Activated T-cell treated with anti-CD3 and anti-CD28 coated beads for 24 hours (primary cell): ENCODE measurements at regions not wholly inside any gene's neighbourhood (a gene's known extent, or its start where the extent isn't known, plus 50 kb on each side); places are given as distances from the start of the nearest gene placed in this dataset.

ENCODE experiments used
- DNase-seq: peaks from one replicate; pipeline ENCODE4 v3.0.0-alpha.2; 2020; ENCODE audit warnings: low read depth

DNA sequence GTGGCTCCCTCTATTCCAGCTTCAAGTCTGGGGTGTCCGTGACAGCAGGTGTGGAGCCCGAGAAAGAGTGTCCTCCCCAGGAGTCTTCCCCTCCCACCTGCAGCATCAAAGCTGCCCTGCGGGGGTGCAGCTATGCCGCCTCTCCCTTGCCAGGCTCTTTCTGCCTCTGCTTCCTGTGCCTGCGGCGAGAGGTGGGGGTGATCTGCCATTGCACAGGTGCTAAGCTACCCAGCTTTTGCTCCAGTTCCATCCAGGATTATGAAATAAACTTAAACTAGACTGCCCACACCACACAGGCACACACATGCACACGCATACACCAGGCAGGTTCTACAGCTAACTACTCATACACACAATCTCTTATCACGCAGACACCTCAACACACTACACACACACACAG lies 104.7 kb upstream of the CLDN10 start:
- DNase-seq = no peak

DNA sequence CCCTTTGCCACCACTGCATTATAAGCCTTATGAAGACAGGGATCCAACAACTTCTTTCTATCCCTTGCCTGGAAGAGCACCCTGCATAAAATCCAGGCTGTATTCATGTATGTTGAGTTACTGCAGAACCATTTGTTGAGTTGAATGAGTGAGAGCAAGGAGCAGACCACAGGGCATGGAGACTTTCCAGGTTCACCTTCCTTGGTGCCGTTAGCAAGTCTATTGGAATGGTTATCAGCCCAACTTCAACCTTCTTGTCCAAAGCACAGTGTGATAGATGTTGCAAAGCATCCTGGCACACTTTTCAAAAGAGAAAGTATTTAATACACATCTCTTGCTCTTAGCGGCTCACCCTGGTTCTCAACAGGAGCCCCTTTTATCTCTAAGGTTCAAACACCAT lies 100.9 kb upstream of the CLDN10 start:
- no peak for DNase-seq

DNA sequence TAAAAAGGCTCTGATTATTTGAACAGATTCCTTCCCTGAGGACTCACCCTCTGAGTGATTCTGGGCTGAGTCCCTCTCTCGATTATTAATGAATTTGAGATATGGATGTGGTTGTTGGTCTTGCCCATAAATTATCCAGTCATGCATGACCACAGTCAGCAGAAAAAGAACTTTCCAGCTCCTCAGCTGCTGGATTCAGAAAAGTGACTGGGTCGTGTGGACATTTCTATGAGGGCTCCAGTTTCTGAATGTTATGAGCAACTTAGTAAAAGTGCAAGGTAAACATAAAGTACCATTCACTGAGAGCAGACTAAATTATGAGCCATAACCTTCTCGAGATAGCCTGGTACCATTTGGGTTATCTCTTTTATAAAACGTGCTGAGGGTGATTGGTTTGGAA lies 100.1 kb upstream of the CLDN10 start:
- no peak for DNase-seq

DNA sequence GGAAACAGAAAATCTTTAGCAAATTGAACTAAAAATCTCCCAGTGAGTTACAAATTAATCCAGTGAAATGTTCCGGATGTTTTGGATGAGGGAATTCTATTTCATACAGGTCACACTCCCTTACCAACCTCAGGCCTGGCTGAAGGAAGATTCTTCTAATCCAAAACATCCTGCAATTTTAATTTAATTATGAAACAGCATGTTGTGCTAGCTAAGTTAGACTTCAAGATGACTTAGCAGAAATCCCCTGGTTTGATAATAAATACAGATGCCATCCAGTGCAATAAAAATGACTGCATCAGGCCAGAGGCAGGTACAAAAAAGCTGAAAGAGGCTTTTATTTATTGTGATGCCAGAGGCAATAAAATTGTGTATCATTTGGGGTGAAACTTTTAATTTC lies 96.7 kb upstream of the CLDN10 start:
- no peak for DNase-seq

DNA sequence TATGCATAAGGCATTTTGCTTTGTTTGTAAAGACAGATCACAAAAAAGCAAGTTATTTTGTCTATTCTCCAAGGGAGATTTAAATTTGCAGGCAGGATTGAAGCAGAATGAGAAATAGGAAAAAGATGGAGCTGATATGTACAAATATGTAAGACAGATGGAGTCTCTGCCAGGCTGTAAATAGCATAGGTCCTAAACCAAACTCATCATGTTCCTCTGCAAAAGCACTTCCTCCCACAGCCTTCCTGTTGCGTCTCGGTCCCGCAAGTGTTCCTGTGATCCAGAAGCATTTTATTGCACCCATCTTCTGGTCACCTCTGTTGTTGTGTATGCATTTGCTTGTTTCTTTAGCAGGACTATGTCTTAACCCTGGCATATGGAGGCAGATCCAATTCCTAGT lies 95.7 kb upstream of the CLDN10 start:
- no peak for DNase-seq

DNA sequence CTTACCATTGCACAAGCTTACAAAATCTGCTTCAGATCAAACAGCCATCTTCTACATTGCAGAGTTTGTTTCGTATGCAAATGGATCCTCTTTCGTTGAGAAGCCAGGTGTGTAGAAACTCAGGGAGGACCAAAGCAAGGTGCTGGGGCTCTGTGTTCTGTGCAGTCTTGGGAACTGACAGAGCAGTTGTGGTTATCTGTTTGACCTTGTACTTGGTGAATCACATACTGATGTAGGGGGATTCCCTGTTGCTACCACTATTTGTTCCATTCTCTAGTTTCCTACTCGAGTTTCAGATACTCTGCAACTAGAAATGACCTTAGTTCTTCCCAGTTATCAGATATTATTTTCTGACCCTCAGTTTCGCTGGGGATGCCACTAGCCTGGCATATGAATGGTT lies 95.2 kb upstream of the CLDN10 start:
- no peak for DNase-seq

DNA sequence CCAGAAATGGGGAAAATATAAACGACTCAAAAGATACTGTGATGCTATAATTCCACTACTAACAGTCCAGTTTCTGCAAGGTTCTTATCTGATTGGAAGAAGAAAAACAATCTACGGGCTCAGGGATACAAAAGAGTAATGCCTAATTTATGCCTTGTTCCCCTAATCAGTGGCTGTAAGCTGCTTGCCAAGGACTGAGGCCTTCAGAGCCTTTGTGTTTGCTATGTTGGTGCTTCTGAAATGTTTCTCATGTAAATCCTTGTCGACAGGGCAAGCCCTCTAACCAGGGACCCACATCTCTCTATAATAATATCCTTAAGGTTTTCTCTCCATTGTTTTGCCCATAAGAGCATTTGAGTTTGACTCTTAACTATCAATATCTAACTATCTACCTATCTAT lies 89.7 kb upstream of the CLDN10 start:
- no peak for DNase-seq

DNA sequence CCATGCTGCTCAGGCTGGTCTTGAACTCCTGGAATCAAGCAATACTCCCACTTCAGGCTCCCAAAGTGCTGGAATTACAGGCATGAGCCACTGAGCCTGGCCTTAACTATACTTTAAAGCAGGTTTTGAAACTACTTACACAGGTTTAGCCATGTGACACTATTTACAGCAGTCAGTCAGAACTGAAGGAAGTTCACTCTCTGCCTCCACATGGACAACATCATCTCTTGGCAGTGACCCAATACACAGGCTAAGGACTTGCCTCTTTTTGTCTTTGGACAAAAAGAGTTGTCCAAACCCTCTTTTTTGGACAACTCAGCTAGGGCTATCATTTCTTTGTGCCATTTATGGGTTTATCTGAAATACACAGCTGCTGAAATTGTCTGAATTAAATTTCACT lies 89.0 kb upstream of the CLDN10 start:
- DNase-seq = no peak

DNA sequence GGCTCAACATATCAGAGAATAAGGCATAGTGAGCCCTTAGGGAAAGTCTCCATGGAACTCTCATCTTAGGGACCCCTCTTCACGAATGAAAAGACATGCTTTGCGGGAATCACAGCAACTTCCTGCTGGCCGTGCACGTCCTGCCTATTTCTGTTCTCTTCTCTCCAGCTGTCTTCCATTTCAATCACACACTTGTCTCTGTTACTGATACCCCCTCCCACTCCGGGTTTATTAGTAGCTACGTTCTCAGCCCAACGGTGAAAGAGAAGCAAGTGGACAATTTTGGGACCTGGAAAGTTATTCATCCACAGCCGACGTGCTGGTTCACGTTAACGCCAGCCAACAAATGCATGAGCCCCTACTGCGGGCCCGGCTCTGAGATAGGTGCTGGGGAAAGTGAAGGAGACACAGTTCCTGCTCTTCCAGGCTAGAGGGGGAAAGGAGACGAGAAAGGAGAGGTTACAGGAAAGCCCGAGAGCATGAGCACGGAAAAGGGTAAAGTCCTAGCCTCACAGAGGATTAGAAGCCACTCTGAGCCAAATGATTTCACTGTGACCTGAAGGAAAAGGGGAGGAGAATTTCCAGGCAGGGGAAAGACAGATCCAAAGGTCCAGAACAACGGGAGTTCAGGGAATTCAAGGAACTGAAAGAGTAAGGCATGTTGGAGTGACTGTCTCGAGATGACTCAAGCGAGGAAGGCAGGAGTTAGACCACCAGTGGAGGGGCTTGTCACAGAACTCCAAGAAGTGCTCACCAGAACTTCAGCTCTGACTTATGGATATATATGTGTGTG lies 81.8 kb upstream of the CLDN10 start:
- DNase-seq = no peak

DNA sequence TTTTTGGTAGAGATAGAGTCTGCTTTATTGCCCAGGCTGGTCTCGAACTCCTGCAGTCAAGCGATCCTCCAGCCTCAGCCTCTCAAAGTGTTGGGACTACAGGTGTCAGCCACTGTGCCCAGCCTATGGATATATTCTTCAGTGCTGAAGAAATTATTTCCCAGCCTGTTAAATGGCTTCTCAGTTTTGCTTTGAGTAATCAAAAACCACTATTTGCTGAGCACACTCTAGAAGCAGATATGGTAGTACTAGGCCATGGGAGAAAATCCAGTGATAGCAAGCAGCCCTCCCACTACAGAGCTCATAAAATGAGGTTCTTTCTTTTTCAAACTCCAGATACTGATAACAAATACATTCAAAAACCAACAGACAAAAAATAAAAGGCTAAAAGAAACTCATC lies 80.6 kb upstream of the CLDN10 start:
- DNase-seq = no peak

DNA sequence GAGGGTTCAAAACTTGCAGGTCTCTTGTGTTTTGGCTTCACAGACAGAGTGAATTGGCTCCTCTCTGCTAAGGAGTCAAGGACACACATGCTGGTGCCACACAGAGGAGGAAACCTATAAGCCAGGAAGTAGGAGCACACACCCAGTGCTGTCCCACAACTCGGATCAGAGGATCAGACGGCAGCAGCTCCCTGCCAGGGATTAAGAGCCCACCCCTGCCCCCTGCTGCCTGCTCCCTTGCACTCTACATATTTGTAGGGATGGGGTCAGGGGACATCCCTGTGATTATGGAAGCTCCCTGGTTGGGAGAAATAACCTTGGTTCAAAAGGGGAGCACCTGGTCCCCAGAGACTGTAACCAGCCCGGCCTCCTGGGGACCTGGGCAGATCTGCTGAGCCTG lies 77.5 kb upstream of the CLDN10 start:
- no peak for DNase-seq

DNA sequence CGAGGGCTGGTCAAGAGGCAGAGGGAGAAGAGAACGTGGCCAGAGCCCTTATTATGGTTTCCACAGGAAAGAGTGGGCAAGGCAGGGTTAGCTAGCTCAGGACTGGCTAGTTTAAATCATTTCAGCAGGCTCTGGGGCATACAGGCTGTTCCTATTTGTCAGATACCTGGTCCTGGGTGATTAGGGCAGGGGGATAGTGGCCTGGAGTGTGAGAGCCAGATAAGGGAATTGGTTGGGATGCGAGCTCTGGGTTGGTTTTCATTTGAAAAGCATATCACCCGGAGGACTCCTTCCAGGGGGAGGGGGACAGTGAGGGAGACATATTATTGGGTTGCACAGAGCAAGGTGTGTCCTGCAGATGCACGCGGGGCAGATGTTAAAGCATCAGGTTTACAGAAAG lies 75.3 kb upstream of the CLDN10 start:
- DNase-seq = no peak

DNA sequence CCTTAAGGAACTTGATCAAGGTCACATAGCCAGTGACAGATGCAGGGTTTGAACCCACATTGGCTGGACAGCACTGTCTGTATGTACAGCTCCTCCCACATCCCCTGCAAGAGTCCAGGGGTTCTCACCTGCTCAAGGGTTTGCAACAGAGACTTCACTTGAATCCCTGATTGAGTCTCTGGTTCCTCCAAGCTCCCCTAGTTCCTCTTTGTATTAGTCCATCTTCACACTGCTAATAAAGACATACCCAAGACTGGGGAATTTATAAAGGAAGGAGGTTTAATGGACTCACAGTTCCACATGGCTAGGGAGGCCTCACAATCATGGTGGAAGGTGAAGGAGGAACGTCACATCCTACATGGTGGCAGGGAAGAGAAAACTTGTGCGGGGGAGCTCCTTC lies 72.8 kb upstream of the CLDN10 start:
- DNase-seq = no peak

DNA sequence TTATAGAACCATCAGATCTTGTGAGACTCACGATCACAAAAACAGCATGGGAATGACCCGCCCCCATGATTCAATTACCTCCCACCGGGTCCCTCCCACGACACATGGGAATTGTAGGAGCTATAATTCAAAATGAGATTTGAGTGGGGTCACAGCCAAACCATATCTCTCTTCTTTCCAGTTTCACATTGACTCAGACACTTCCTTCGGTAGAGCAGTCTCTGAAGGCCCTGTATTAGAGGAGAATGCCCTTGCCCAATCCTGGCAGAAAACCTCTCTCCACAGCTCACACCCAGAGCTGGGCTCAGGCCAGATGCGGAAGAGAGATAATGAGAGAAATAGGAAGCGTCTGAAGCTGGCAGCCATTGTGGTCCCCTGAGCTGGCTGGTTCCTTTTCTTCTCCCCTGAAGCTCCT lies 72.4 kb upstream of the CLDN10 start:
- no peak for DNase-seq

DNA sequence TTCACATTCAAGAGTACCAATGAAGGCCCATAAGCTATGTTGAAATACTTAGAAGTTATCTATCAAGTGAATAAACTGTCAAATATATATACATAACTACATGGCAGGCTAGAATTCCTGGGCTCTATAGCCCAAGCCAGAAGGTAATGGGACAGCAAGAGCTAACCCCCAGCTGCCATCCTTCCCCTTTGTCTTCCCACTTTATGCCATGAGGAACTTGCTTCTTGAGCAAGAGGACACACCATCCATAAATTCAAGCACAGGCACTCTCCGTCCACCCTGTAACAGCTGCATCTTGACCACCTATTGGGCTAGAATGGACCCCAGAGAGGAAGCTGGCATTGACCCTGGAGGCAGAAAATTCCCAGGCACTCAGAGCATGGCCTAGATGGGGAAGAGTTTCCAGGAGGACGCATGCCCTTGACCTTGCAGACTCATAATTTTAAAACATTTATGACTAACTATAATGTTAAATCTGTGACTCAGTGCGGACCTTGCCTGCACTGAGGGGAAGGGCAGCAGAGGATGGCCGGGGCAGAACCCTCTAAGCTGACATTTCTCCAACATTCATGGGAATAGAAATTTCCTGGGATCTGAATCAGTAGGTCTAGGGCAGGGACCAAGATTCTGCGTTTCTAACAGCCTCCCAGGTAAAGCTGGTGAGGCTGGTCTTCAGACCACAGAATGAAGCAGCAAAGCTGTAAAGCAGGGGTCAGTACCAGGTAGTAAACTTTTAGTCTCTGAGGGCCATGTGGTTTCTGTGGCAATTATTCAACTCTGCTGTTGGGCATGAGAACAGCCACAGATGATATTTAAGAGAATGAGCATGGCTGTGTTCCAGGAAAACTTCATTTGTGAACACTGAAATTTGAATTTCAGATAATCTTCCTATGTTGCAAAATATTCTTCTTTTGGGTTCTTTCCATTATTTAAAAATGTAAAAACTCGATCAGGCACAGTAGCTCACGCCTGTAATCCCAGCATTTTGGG lies 71.4 kb upstream of the CLDN10 start:
- no peak for DNase-seq

DNA sequence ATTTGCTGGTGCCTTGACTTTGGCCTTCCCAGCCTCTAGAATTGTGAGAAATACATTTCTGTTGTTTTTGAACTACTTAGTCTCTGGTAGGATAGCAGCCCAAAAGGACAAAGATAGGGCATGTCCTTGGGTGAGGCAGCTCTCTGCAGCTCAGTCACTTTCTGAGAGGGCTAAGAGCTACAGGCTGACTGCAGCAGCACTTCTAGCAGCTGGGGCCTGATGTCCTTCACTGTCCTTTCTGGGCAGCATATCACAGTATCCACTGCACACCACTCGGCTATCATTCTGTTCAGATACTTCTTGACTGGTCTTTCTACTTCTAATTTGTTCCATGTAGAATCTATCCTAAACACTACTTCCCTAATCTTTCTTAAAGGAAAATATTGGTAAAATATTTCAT lies 68.5 kb upstream of the CLDN10 start:
- DNase-seq = no peak

DNA sequence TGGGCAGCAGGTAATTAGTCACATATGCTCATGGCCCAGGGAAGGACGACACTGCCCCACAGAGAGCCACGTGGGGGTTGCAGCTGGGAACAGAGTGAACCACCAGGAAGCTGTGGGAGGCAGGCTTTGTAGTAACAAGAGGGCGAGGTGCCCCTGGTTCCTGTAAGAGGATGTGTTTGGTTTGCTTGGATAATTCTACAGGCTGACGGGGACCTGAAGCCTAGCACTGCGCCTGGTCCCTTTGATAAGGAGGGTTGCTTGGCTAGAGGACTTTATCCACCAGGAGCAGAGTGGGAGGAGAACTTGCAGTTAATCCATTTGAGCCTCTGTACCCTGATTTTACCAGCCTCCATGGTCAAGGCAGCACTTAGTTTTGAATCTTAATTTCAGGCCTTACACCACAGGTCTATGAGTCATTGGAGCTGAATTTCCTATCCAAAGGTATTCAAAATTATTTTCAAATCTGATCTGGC lies 67.4 kb upstream of the CLDN10 start:
- no peak for DNase-seq

DNA sequence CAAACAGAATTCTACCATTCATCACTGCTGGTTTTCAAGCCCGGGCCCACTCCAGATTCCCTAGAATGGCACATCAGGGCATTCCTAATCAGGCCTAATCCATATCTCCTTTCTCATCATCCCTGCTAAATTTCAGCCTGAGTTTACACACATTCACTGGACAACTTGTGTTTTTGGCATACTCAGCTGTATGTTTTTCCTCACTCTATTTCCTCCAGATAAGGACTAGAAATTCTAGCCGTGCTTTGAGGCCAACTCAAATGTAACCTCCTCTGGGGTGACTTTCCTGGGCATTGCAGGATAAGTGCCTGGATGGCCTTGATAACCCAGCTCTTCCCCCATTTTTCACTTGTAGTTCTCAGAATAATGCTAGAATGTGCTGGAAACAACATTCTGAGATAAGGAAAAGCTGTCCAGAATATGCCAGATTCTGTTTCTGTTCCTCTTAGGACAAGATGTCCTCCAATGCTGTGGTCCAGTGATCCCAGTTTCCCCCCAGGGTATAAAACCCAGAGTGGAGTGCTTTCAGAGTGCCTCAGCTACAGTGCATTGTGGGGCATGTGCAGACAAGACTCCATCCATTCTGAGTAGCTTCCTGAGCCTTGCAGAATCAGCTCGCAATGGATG lies 66.9 kb upstream of the CLDN10 start:
- no peak for DNase-seq

DNA sequence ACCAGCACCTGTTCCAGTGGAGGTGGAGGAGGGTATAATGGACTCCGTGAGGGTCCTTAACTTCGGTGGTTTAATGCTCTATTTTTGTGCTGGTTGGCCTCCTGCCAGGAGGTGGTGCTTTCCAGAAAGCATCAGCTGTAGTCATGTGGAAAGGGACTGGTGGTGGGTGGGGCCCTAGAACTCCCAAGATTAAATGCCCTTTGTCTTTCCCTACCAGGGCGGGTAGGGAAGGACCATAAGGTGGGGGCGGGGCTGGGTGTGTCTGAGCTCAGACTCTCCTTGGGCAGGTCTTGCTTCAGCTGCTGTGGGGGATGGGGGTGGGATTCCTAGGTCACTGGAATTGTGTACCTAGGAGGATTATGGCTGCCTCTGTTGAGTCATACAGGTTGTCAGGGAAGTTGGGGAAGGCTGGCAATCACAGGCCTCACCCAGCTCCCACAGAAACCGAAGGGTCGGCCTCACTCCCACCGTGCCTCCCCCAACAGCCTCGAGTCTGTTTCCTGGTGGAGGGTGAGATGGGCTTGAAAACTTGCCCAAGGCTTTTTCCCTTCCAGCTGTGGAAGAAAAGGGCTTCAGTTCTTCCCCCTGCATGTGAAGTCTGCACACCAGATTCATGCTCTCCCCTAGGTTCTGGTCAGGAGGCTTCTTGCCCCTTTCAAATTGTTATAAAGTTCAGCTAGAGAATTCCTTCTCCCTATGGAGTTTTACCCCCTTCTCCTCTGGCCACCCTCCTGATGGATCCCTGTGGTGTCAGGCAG lies 60.3 kb upstream of the CLDN10 start:
- no peak for DNase-seq

DNA sequence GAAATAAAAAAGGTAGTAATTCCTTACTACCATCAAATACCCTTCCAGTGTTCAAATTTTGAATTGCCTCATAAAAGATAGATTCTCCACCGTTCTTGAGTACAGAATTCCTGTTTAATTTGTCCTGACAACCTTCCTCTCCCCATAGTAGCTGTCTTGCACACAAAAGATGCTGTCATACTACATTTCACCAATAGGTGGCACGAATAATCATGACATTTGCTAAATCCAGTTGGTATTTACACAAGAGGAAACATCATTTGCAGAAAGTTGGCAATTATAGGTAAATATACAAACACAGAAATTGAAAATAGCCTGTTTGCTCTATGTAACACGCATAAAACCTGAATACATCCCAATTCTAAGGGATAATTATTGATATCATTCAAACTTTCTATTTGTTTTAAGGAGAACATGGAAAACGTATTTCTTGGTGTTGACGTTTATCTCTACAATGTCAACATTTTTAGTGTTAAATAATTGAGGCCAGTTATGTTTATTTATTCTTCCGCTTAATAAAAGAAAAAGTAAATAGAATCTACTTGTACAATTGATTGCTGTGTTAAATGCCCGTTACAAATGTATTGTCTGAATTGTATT lies 58.3 kb upstream of the CLDN10 start:
- DNase-seq = no peak

DNA sequence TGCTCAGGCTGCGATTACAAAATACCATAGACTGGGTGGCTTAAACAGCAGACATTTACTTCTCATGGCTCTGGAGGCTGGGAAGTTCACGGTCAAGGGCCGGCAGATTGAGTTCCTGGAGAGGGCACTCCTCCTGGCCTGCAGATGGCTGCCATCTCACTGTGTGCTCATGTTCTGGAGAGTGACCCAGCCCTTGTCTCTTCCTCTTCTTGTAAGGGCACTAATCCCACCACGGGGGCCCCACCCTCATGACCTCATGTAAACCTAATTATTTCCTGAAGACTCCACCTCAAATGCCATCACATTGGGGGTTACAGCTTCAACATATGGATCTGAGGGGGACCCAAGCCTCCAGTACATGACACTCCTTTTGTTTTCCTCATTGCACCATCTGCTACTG lies 56.0 kb upstream of the CLDN10 start:
- DNase-seq = no peak

DNA sequence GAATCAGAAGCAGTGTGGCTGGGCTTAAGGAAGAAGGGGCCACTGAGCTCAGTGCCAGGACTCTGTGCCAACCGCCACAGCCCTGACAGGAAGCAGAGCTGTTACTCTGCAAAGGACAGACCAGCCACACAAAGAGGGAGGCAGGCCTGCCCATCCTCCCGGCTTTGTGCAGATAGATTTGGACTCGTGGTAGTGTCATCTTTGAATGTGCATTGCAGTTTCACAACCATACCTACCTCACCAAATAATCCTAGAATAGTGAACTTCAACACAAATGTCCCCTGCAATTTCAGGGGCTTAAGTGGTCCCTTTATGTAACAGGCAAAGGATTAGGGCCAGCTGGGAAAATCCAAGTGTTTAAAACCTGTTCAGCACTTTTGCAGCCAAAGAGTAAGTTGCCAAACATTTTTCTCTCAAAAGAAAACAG lies 55.1 kb upstream of the CLDN10 start:
- no peak for DNase-seq
